ENCODE measurements at regions not wholly inside any gene's neighbourhood (a gene's known extent, or its start where the extent isn't known, plus 50 kb on each side); places are given as distances from the start of the nearest gene placed in this dataset.
"Not testable (repeated sequence)": the region's sequence is repeated elsewhere in the genome, so short reads cannot be mapped to it uniquely, and the experiment has no call there.

DNA sequence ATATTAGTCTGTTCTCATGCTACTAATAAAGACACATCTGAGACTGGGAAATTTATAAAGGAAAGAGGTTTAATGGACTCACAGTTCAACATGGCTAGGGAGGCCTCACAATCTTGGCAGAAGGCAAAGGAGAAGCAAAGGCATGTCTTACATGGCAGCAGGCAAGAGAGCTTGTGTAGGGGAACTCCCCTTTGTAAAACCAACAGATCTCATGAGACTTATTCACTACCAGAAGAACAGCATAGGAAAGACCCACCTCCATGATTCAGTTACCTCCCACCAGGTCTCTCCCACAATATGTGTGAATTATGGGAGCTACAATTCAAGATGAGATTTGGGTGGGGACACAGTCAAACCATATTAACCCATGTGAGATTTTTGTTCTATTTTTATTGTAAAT is 244.5 kb upstream of the TRIB2 start:
- TF ChIP-seq, protein P1, sequence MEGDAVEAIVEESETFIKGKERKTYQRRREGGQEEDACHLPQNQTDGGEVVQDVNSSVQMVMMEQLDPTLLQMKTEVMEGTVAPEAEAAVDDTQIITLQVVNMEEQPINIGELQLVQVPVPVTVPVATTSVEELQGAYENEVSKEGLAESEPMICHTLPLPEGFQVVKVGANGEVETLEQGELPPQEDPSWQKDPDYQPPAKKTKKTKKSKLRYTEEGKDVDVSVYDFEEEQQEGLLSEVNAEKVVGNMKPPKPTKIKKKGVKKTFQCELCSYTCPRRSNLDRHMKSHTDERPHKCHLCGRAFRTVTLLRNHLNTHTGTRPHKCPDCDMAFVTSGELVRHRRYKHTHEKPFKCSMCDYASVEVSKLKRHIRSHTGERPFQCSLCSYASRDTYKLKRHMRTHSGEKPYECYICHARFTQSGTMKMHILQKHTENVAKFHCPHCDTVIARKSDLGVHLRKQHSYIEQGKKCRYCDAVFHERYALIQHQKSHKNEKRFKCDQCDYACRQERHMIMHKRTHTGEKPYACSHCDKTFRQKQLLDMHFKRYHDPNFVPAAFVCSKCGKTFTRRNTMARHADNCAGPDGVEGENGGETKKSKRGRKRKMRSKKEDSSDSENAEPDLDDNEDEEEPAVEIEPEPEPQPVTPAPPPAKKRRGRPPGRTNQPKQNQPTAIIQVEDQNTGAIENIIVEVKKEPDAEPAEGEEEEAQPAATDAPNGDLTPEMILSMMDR (IDR thresholded peaks at IDR 0.05) = not testable (repeated sequence)
- TF ChIP-seq EZH2 (IDR thresholded peaks at IDR 0.05) = not testable (repeated sequence)
